ENCODE measurements at regions not wholly inside any gene's neighbourhood (a gene's known extent, or its start where the extent isn't known, plus 50 kb on each side); places are given as distances from the start of the nearest gene placed in this dataset.

DNA sequence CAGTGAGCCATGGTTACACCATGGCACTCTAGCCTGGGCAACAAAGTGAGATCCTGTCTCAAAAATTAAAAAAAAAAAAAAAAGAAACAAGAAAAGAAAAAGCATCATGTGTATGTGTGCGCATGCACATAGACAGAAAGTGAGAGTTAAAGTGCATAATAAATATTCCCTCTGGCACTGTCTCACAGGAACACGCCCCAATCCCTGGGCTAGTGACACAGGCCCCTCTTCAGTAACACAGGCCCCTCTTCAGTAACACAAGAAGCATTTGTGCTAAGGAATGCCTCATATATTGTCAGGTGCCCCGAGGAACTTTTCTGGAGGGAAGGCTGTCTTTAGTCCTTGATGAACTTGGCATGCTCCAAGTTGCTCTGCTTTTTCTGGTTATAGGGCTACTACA is 57.5 kb downstream of the RPL27A start:
- ATAC-seq (no peak), DNase-seq (no peak)
- Mint-ChIP-seq H3K27ac (no peak overlapping the region), H3K9me3 (ENCODE audit: low read depth) (no peaks in the 10 kb centered on the region), H3K4me3 (no peak overlapping the region), H3K27me3 (peaks cover under 1% of the 10 kb centered on the region), H3K4me1 (peaks cover 9% of the 10 kb centered on the region), H3K36me3 (ENCODE audit: low read depth) (no peaks in the 10 kb centered on the region)
- intact Hi-C loops (cut with DNase I, micrococcal nuclease): no loop called here
- ChIA-PET CTCF (interaction anchor here (0.7 to 0.9 kb wide), 2 partner anchors 10 to 275 kb away, joined by 3 to 4 read pairs; no protein-coding TSS in a partner anchor), POLR2A (no interaction called here)

DNA sequence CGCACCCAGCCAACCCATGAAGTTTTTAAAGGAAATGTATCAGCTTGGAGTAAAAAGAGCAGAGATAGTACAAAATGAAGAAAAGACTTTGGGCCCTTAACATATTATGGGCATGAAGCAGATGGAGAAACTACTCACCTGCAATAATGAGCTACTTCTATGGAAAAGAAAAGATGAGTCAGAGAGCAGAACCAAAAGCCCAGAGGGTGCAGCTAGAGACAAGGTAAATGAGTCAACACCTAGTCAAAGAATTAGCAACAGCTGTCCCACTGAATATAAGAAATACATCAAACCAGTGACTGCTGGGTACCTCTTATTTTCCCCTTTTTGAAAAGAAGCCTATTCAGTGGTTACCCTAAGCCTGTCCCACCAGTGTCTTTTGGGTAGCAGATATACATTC is 61.8 kb downstream of the RPL27A start:
- no peaks in the 10 kb centered on the region for H3K36me3 Mint-ChIP-seq (ENCODE audit: low read depth)
- peak; percentile 20 for DNase-seq
- no peak overlapping the region for H3K27ac Mint-ChIP-seq
- ATAC-seq: peak; percentile 98
- ChIA-PET POLR2A (no interaction called here), CTCF (interaction anchor here (0.6 to 2.0 kb wide), 3 partner anchors 13 to 604 kb away, joined by 3 to 5 read pairs (median 4); no protein-coding TSS in a partner anchor)
- no peak overlapping the region for H3K4me3 Mint-ChIP-seq
- H3K9me3 Mint-ChIP-seq (ENCODE audit: low read depth): no peaks in the 10 kb centered on the region
- H3K4me1 Mint-ChIP-seq: peaks cover 9% of the 10 kb centered on the region
- H3K27me3 Mint-ChIP-seq: peaks cover 15% of the 10 kb centered on the region
- intact Hi-C loops (cut with DNase I, micrococcal nuclease): loop anchor here in 1 of 2 experiments (2.0 kb wide), 1 partner anchor 56 kb away; no protein-coding TSS in a partner anchor

- H3K27ac Mint-ChIP-seq: no peak overlapping the region
- no peak for ATAC-seq
- H3K36me3 Mint-ChIP-seq (ENCODE audit: low read depth): no peaks in the 10 kb centered on the region
- H3K9me3 Mint-ChIP-seq (ENCODE audit: low read depth): no peaks in the 10 kb centered on the region
- intact Hi-C loops (cut with DNase I, micrococcal nuclease): loop anchor here in 1 of 2 experiments (2.0 kb wide), 1 partner anchor 57 kb away; no protein-coding TSS in a partner anchor
- POLR2A ChIA-PET: no interaction called here
- DNase-seq: no peak
- no peak overlapping the region for H3K4me3 Mint-ChIP-seq
- peaks cover 16% of the 10 kb centered on the region for H3K27me3 Mint-ChIP-seq
- CTCF ChIA-PET: interaction anchor here (2.0 kb wide), 1 partner anchor 12 kb away, joined by 5 read pairs; no protein-coding TSS in a partner anchor
- H3K4me1 Mint-ChIP-seq: peaks cover 9% of the 10 kb centered on the region
Observed at GRCh38 chr11:8745431-8746253, 63.0 kb downstream of the RPL27A start.

DNA sequence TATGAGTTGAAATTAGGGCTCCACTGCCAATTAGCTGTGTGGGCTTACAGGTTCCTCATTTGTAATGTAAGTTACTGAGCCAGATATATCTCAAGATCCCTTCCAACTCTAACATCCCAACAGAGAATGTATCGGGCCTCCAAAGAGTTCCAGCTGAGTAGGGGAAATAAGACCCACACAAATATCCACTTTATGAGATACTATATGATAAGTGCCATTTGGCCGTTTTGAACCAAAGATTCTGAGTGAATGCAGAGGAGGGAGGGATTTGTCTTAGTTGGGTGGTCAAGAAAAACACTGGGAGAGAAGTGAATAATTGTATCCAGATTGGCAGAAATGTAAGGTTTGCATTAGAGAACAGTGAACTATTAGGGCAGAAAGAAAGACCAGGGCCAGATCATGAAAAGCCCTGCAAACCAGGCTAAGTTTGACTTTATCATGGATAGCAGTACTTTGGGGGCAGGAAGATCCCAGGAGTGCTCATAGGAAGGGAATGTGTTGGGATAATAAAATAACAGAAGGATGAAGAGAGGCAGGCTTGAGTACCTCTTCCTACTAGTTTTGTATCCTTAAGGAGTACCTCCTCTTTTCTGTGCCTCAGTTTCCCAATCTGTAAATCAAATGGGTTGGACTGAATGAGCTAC is 63.9 kb downstream of the RPL27A start:
- ATAC-seq (no peak), DNase-seq (no peak)
- Mint-ChIP-seq H3K36me3 (ENCODE audit: low read depth) (no peaks in the 10 kb centered on the region), H3K27me3 (peaks cover 18% of the 10 kb centered on the region), H3K4me3 (no peak overlapping the region), H3K27ac (no peak overlapping the region), H3K9me3 (ENCODE audit: low read depth) (no peaks in the 10 kb centered on the region), H3K4me1 (peaks cover 9% of the 10 kb centered on the region)
- POLR2A ChIA-PET: no interaction called here
- CTCF ChIA-PET: interaction anchor here (0.5 to 2.0 kb wide), 2 partner anchors 11 to 164 kb away, joined by 4 to 5 read pairs; partner anchors contain the start of gene AKIP1
- intact Hi-C loops (cut with DNase I, micrococcal nuclease): no loop called here

- ChIA-PET POLR2A (no interaction called here), CTCF (no interaction called here)
Observed at GRCh38 chr11:8747173-8747572, 64.6 kb downstream of the RPL27A start.

DNA sequence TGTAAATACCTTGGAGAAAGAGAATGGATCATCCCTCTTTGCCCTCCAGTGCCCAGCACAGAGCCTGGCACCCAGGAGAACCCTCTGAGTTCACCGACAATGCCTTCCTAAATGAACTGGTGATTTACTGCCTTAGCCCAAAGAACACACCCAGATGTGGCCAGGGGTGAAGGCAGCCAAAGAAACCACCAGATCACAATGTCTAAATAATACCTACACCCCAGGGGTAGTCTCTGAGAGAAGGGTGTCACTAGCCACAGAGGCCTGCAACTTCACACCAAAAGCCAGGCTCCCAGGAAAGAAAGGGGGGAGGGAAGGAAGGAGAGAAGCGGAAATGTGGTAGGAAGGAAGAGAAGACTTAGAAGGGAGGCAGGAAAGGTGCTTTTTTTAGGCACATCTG is 65.7 kb downstream of the RPL27A start:
- Mint-ChIP-seq H3K27me3 (peaks cover 23% of the 10 kb centered on the region), H3K27ac (no peak overlapping the region), H3K36me3 (ENCODE audit: low read depth) (no peaks in the 10 kb centered on the region), H3K4me3 (no peak overlapping the region), H3K9me3 (ENCODE audit: low read depth) (no peaks in the 10 kb centered on the region), H3K4me1 (peaks cover 9% of the 10 kb centered on the region)
- no peak for DNase-seq
- ChIA-PET CTCF (interaction anchor here (0.6 kb wide), 1 partner anchor 211 kb away, joined by 3 read pairs; no protein-coding TSS in a partner anchor), POLR2A (no interaction called here)
- ATAC-seq: no peak
- intact Hi-C loops (cut with DNase I, micrococcal nuclease): no loop called here

More at GRCh38 chr11:8747173-8747572, 64.6 kb downstream of the RPL27A start:
- Mint-ChIP-seq H3K27me3 (peaks cover 23% of the 10 kb centered on the region), H3K27ac (no peak overlapping the region), H3K36me3 (ENCODE audit: low read depth) (no peaks in the 10 kb centered on the region), H3K9me3 (ENCODE audit: low read depth) (no peaks in the 10 kb centered on the region), H3K4me3 (no peak overlapping the region), H3K4me1 (peaks cover 9% of the 10 kb centered on the region)
- ATAC-seq: no peak
- DNase-seq: no peak
- intact Hi-C loops (cut with DNase I, micrococcal nuclease): no loop called here

DNA sequence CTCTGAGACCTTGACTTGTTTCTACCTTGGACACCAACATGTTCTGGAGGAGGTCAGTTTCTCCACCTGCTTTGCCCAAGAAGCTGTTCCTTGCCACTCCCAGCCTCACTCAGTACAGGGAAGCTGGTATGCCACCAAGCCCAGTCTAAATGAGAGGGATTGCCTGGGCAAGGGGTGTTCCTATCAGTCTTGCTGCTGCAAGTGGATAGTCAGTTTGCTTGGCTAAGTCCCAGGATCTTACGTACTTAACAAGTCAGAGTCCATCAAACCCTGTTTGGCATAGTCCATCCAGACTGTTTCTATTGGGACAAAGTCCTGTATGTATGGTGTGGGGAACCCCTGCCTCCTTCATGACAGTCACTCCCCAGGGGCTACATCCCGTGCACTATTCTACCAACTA is 66.6 kb downstream of the RPL27A start:
- intact Hi-C loops (cut with DNase I, micrococcal nuclease): no loop called here
- CTCF ChIA-PET: interaction anchor here (0.8 kb wide), 1 partner anchor 210 kb away, joined by 3 read pairs; no protein-coding TSS in a partner anchor
- ATAC-seq (no peak), DNase-seq (no peak)
- H3K9me3 Mint-ChIP-seq (ENCODE audit: low read depth): no peaks in the 10 kb centered on the region
- POLR2A ChIA-PET: no interaction called here
- H3K27me3 Mint-ChIP-seq: peaks cover 23% of the 10 kb centered on the region
- no peak overlapping the region for H3K27ac Mint-ChIP-seq
- no peaks in the 10 kb centered on the region for H3K36me3 Mint-ChIP-seq (ENCODE audit: low read depth)
- no peak overlapping the region for H3K4me3 Mint-ChIP-seq
- H3K4me1 Mint-ChIP-seq: peaks cover 7% of the 10 kb centered on the region

- Mint-ChIP-seq H3K9me3 (ENCODE audit: low read depth) (no peaks in the 10 kb centered on the region), H3K4me3 (no peak overlapping the region), H3K36me3 (ENCODE audit: low read depth) (no peaks in the 10 kb centered on the region), H3K4me1 (no peaks in the 10 kb centered on the region), H3K27me3 (peaks cover 9% of the 10 kb centered on the region), H3K27ac (no peak overlapping the region)
- CTCF ChIA-PET: interaction anchor here (0.6 kb wide), 1 partner anchor 67 kb away, joined by 3 read pairs; no protein-coding TSS in a partner anchor
- POLR2A ChIA-PET: no interaction called here
- DNase-seq: no peak
- no peak for ATAC-seq
- intact Hi-C loops (cut with DNase I, micrococcal nuclease): no loop called here
Observed at GRCh38 chr11:8754241-8754640, 71.6 kb downstream of the RPL27A start.

- Mint-ChIP-seq H3K27me3 (peaks cover 7% of the 10 kb centered on the region), H3K4me1 (no peaks in the 10 kb centered on the region), H3K36me3 (ENCODE audit: low read depth) (no peaks in the 10 kb centered on the region), H3K9me3 (ENCODE audit: low read depth) (no peaks in the 10 kb centered on the region), H3K27ac (no peak overlapping the region), H3K4me3 (no peak overlapping the region)
- POLR2A ChIA-PET: no interaction called here
- intact Hi-C loops (cut with DNase I, micrococcal nuclease): no loop called here
- DNase-seq: no peak
- CTCF ChIA-PET: interaction anchor here (0.7 kb wide), 1 partner anchor 1029 kb away, joined by 3 read pairs; no protein-coding TSS in a partner anchor
- no peak for ATAC-seq
Observed at GRCh38 chr11:8756201-8756600, 73.6 kb downstream of the RPL27A start.

- no peaks in the 10 kb centered on the region for H3K4me1 Mint-ChIP-seq
- ChIA-PET CTCF (interaction anchor here (1.3 kb wide), 1 partner anchor 12 kb away, joined by 5 read pairs; no protein-coding TSS in a partner anchor), POLR2A (no interaction called here)
- H3K4me3 Mint-ChIP-seq: no peak overlapping the region
- no peaks in the 10 kb centered on the region for H3K27me3 Mint-ChIP-seq
- no peaks in the 10 kb centered on the region for H3K9me3 Mint-ChIP-seq (ENCODE audit: low read depth)
- H3K27ac Mint-ChIP-seq: no peak overlapping the region
- no peaks in the 10 kb centered on the region for H3K36me3 Mint-ChIP-seq (ENCODE audit: low read depth)
- intact Hi-C loops (cut with DNase I, micrococcal nuclease): no loop called here
- ATAC-seq (no peak), DNase-seq (no peak)
Observed at GRCh38 chr11:8757047-8757446, 74.5 kb downstream of the RPL27A start.

DNA sequence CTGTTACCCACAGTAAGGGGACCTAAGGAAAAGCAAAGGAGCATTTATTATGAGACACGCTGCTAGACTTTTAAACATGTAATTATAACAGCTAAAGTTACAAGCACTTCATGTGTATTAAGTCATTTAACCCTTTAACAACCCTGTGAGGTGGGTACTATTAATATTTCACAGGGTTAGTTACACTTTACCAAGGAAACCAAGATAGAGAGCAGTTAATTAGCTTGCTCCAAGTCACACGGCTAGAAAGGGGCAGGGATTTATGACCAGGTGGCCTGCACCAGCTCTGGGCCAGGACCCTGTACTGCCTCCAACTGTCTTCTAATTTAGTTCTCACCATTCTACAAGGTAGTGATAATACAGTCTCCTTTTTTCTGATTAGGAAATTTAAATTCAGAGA is 74.9 kb downstream of the RPL27A start:
- DNase-seq (no peak), ATAC-seq (no peak)
- Mint-ChIP-seq H3K27ac (no peak overlapping the region), H3K4me1 (no peaks in the 10 kb centered on the region), H3K4me3 (no peak overlapping the region), H3K9me3 (ENCODE audit: low read depth) (no peaks in the 10 kb centered on the region), H3K36me3 (ENCODE audit: low read depth) (no peaks in the 10 kb centered on the region), H3K27me3 (no peaks in the 10 kb centered on the region)
- ChIA-PET POLR2A (no interaction called here), CTCF (interaction anchor here (1.3 kb wide), 1 partner anchor 12 kb away, joined by 5 read pairs; no protein-coding TSS in a partner anchor)
- intact Hi-C loops (cut with DNase I, micrococcal nuclease): no loop called here

Measured in activated CD4-positive, alpha-beta T cell treated with anti-CD3 and anti-CD28 coated beads for 36 hours (primary cell).